ENCODE measurements at regions not wholly inside any gene's neighbourhood (a gene's known extent, or its start where the extent isn't known, plus 50 kb on each side); places are given as distances from the start of the nearest gene placed in this dataset.
"Not testable (repeated sequence)": the region's sequence is repeated elsewhere in the genome, so short reads cannot be mapped to it uniquely, and the experiment has no call there.

DNA sequence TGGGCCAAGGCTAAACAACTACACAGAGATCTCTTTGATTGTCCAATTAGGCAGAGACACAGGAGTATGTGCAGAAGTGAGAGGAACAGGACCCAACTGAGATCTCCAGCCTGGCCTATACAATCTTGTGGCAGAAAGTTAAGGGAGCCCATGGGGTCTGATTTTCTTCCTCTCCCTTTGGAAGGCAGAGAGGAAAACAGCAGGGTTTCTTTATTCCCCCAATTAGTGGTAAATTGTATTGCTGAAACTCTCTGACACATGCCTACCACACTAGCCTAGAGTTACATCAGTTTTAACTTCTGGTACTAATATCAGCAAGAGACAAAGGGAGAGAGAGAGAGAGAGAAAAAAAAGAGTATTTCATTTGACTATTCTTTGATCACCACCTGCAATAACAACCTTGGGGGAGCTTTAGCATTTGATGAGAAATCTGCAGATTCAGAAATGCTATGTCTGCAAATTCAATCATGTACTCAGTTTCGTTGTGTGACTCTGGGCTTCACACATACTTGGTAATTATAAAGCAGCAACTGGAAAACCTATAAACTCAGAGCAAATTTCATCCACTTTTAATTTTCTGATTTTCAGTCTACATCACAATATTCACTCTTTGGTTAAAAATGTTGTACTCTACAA, 260.3 kb upstream of the SPTLC3 start:
- Histone ChIP-seq H3K4me3 (no peak overlapping the region), H3K4me1 (no peaks in the 10 kb centered on the region), H3K9me3 (no peaks in the 10 kb centered on the region), H3K36me3 (no peaks in the 10 kb centered on the region), H3K27ac (no peak overlapping the region), H3K27me3 (no peaks in the 10 kb centered on the region)
- DNase-seq (no peak), ATAC-seq (ENCODE audit: low FRiP score in 2 of 2) (no peak)
- no peak for TF ChIP-seq EP300 (IDR thresholded peaks at IDR 0.05)
- no peak for TF ChIP-seq POLR2AphosphoS5 (IDR thresholded peaks at IDR 0.05)
- TF ChIP-seq CTCF (IDR thresholded peaks at IDR 0.05): no peak
- no peak for TF ChIP-seq POLR2A (IDR thresholded peaks at IDR 0.05)
- WGBS, 2 donors: 67 to 70% methylated on average over 1 of the region's 1 CpG

DNA sequence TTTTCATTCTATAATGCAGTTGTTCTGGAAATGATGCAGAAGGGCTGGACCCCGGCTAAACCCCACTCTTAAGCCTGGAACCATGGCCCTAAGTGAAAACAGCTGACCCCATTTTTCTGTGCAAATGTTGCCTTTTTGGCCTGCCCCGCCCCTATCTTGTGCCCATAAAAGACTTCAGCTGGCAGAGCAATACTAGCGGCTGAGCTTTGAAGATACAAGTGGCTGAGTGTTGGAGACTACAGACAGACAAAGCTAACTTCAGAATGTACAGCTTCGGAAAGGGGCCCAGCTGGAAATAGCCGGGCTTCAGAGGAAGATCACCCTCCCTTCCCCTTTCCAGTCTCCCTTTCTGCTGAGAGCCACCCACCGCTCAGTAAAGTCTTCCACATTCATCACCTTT, 258.6 kb upstream of the SPTLC3 start:
- H3K4me1 ChIP-seq: no peaks in the 10 kb centered on the region
- DNase-seq (no peak), ATAC-seq (ENCODE audit: low FRiP score in 2 of 2) (no peak)
- 71 to 74% methylated on average over 6 of the region's 6 CpGs for WGBS, 2 donors
- TF ChIP-seq POLR2AphosphoS5 (IDR thresholded peaks at IDR 0.05) (no peak), CTCF (IDR thresholded peaks at IDR 0.05) (no peak), POLR2A (IDR thresholded peaks at IDR 0.05) (no peak), EP300 (IDR thresholded peaks at IDR 0.05) (no peak)
- no peaks in the 10 kb centered on the region for H3K36me3 ChIP-seq
- no peaks in the 10 kb centered on the region for H3K9me3 ChIP-seq
- no peak overlapping the region for H3K27ac ChIP-seq
- H3K4me3 ChIP-seq: no peak overlapping the region
- H3K27me3 ChIP-seq: no peaks in the 10 kb centered on the region

GRCh38 chr20:12752900-12753693, 255.7 kb upstream of the SPTLC3 start:
- not testable (repeated sequence) for DNase-seq; H3K9me3 ChIP-seq; H3K4me1 ChIP-seq; H3K27ac ChIP-seq; H3K36me3 ChIP-seq; H3K27me3 ChIP-seq; H3K4me3 ChIP-seq; ATAC-seq (ENCODE audit: low FRiP score in 2 of 2)
- WGBS, 2 donors: 80 to 86% methylated on average over 9 of the region's 9 CpGs

DNA sequence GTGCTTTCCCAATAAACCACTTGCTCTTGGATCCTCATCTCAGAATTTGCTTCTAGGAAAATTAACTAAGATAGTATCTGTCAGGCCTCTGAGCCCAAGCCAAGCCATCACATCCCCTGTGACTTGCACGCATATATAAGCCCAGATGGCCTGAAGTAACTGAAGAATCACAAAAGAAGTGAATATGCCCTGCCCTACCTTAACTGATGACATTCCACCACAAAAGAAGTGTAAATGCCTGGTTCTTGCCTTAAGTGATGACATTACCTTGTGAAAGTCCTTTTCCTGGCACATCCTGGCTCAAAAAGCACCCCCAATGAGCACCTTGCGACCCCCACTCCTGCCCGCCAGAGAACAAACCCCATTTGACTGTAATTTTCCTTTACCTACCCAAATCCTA, 255.0 kb upstream of the SPTLC3 start:
- not testable (repeated sequence) for H3K4me3 ChIP-seq; H3K9me3 ChIP-seq; H3K27ac ChIP-seq; DNase-seq; ATAC-seq (ENCODE audit: low FRiP score in 2 of 2); H3K4me1 ChIP-seq; H3K27me3 ChIP-seq; H3K36me3 ChIP-seq
- 79 to 81% methylated on average over 3 of the region's 3 CpGs for WGBS, 2 donors

- not testable (repeated sequence) for DNase-seq; ATAC-seq (ENCODE audit: low FRiP score in 2 of 2); H3K27ac ChIP-seq; H3K9me3 ChIP-seq; H3K4me3 ChIP-seq; H3K36me3 ChIP-seq; H3K27me3 ChIP-seq; H3K4me1 ChIP-seq
- 69 to 94% methylated on average over 3 to 5 of the region's 5 CpGs for WGBS, 2 donors
Measured at GRCh38 chr20:12759493-12759892, 249.3 kb upstream of the SPTLC3 start.

DNA sequence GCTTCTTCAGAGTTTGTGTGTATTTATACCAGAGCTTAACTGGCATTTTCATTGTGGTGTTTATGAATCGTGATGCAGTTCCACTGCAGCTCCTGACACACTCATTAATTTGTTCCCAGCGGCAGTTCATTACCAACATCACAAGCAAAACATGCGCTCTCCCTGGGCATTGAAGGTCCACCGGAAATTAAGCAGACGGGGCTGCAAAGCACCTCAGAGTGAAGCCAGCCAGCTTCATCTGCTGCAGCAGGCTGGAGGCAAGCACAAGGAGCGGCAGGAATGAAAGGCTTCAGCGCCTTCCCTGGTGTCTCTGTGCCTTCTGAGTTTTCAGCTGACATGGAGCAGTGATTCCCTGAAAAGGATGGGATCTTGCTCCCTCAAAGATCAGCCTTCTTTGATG, 246.0 kb upstream of the SPTLC3 start:
- Histone ChIP-seq H3K36me3 (no peaks in the 10 kb centered on the region), H3K9me3 (no peaks in the 10 kb centered on the region), H3K27ac (no peak overlapping the region), H3K4me3 (no peak overlapping the region), H3K4me1 (no peaks in the 10 kb centered on the region), H3K27me3 (no peaks in the 10 kb centered on the region)
- DNase-seq (no peak), ATAC-seq (ENCODE audit: low FRiP score in 2 of 2) (no peak)
- WGBS, 2 donors: 32 to 38% methylated on average over 6 to 7 of the region's 7 CpGs
- TF ChIP-seq CTCF (IDR thresholded peaks at IDR 0.05) (no peak), POLR2A (IDR thresholded peaks at IDR 0.05) (no peak), EP300 (IDR thresholded peaks at IDR 0.05) (no peak), POLR2AphosphoS5 (IDR thresholded peaks at IDR 0.05) (no peak)

All from upper lobe of left lung (tissue), 6 donors.